ENCODE measurements at regions not wholly inside any gene's neighbourhood (a gene's known extent, or its start where the extent isn't known, plus 50 kb on each side); places are given as distances from the start of the nearest gene placed in this dataset.

- no peak for TF ChIP-seq CTCF (IDR thresholded peaks at IDR 0.05)
- no peak for TF ChIP-seq POLR2A (IDR thresholded peaks at IDR 0.05)
- TF ChIP-seq EP300 (IDR thresholded peaks at IDR 0.05) = no peak
- no peak for TF ChIP-seq POLR2AphosphoS5 (IDR thresholded peaks at IDR 0.05)
- H3K27me3 ChIP-seq = no peaks in the 10 kb centered on the region
Measured at GRCh38 chr20:21873291-21873690, 167.8 kb downstream of the PAX1 start.

GRCh38 chr20:21867811-21868210 lies 162.3 kb downstream of the PAX1 start:
- 86 to 89% methylated on average over 4 of the region's 4 CpGs for WGBS, 2 donors
- intact Hi-C loops (cut with DNase I) = no loop called here

More at GRCh38 chr20:21873291-21873690, 167.8 kb downstream of the PAX1 start:
- DNase-seq = no peak
- Histone ChIP-seq H3K4me1 (peaks cover 0 to 5% (median 0%) of the 10 kb centered on the region in 4 donors), H3K36me3 (no peaks in the 10 kb centered on the region), H3K9me3 (peaks cover 0 to 6% (median 0%) of the 10 kb centered on the region in 4 donors), H3K4me3 (no peak overlapping the region), H3K27ac (no peak overlapping the region)
- intact Hi-C loops (cut with DNase I) = no loop called here
- 63 to 71% methylated on average over 3 of the region's 3 CpGs for WGBS, 2 donors

GRCh38 chr20:21867353-21867752 lies 161.9 kb downstream of the PAX1 start:
- intact Hi-C loops (cut with DNase I) = no loop called here

More at GRCh38 chr20:21867811-21868210, 162.3 kb downstream of the PAX1 start:
- no peak for TF ChIP-seq POLR2AphosphoS5 (IDR thresholded peaks at IDR 0.05)
- no peak for TF ChIP-seq POLR2A (IDR thresholded peaks at IDR 0.05)
- no peak for TF ChIP-seq EP300 (IDR thresholded peaks at IDR 0.05)
- no peak for TF ChIP-seq CTCF (IDR thresholded peaks at IDR 0.05)
- H3K36me3 ChIP-seq = no peaks in the 10 kb centered on the region
- no peak for DNase-seq
- H3K27me3 ChIP-seq = no peaks in the 10 kb centered on the region
- H3K27ac ChIP-seq = no peak overlapping the region
- H3K4me3 ChIP-seq = no peak overlapping the region
- no peaks in the 10 kb centered on the region for H3K9me3 ChIP-seq
- peaks cover 0 to 16% (median 2%) of the 10 kb centered on the region in 4 donors for H3K4me1 ChIP-seq

GRCh38 chr20:21862956-21863355 lies 157.5 kb downstream of the PAX1 start:
- Histone ChIP-seq H3K27me3 (no peaks in the 10 kb centered on the region), H3K4me1 (peaks cover 0 to 8% (median under 1%) of the 10 kb centered on the region in 4 donors), H3K36me3 (no peaks in the 10 kb centered on the region), H3K9me3 (no peaks in the 10 kb centered on the region), H3K27ac (no peak overlapping the region), H3K4me3 (no peak overlapping the region)
- intact Hi-C loops (cut with DNase I) = no loop called here
- TF ChIP-seq CTCF (IDR thresholded peaks at IDR 0.05) (no peak), POLR2AphosphoS5 (IDR thresholded peaks at IDR 0.05) (no peak), EP300 (IDR thresholded peaks at IDR 0.05) (no peak), POLR2A (IDR thresholded peaks at IDR 0.05) (no peak)
- 94 to 95% methylated on average over 10 of the region's 10 CpGs for WGBS, 2 donors
- DNase-seq = no peak

More at GRCh38 chr20:21867353-21867752, 161.9 kb downstream of the PAX1 start:
- 28 to 31% methylated on average over 1 of the region's 1 CpG for WGBS, 2 donors
- peaks cover 0 to 16% (median 2%) of the 10 kb centered on the region in 4 donors for H3K4me1 ChIP-seq
- no peak overlapping the region for H3K27ac ChIP-seq
- H3K36me3 ChIP-seq = no peaks in the 10 kb centered on the region
- no peak for DNase-seq
- H3K9me3 ChIP-seq = no peaks in the 10 kb centered on the region
- H3K27me3 ChIP-seq = no peaks in the 10 kb centered on the region
- TF ChIP-seq EP300 (IDR thresholded peaks at IDR 0.05) = no peak
- TF ChIP-seq CTCF (IDR thresholded peaks at IDR 0.05) = no peak
- no peak for TF ChIP-seq POLR2AphosphoS5 (IDR thresholded peaks at IDR 0.05)
- TF ChIP-seq POLR2A (IDR thresholded peaks at IDR 0.05) = no peak
- H3K4me3 ChIP-seq = no peak overlapping the region

Data from sigmoid colon (tissue), 6 donors.